ENCODE measurements at regions not wholly inside any gene's neighbourhood (a gene's known extent, or its start where the extent isn't known, plus 50 kb on each side); places are given as distances from the start of the nearest gene placed in this dataset.

- Histone ChIP-seq H3K36me3 (ENCODE audit: control insufficient read depth in 2 of 2, extremely low read depth in 1 of 2, insufficient read depth in 2 of 2, low read length in 2 of 2) (no peaks in the 10 kb centered on the region), H2AFZ (ENCODE audit: low read depth, low read length) (no peak overlapping the region), H3K27me3 (ENCODE audit: control insufficient read depth in 2 of 2, insufficient read depth in 2 of 2, low read length in 2 of 2) (no peaks in the 10 kb centered on the region), H3K4me3 (replicated peaks in 1 of 3; ENCODE audit: insufficient read depth in 1 of 3, low read depth in 1 of 3, low read length in 3 of 3) (no peak overlapping the region), H3K9me3 (replicated peaks; ENCODE audit: control insufficient read depth, insufficient read depth, low read length) (no peaks in the 10 kb centered on the region), H3K9me1 (replicated peaks; ENCODE audit: control insufficient read depth, extremely low read depth, insufficient read depth, low read length) (no peaks in the 10 kb centered on the region), H3K27ac (ENCODE audit: insufficient read depth, low read depth, low read length) (no peak overlapping the region), H4K20me1 (replicated peaks; ENCODE audit: control insufficient read depth, extremely low read depth, insufficient read depth, low read length) (no peaks in the 10 kb centered on the region), H3K4me2 (ENCODE audit: insufficient read depth, low read length) (no peak overlapping the region), H3K9ac (replicated peaks; ENCODE audit: extremely low read depth, insufficient read depth, low read length) (no peak overlapping the region), H3K4me1 (ENCODE audit: control insufficient read depth, extremely low read depth, insufficient read depth, low read length) (no peaks in the 10 kb centered on the region), H3K79me2 (ENCODE audit: control insufficient read depth, insufficient read depth, low read length) (no peaks in the 10 kb centered on the region)
- no peak for FAIRE-seq
- no peak for DNase-seq (ENCODE audit: low read depth, low spot score)
- intact Hi-C loops (cut with micrococcal nuclease) (no loop called here), dilution Hi-C loops (cut with MboI; ENCODE audit: extremely low pct_ligation_motif_present, low sequenced_read_pairs) (no loop called here)
- CTCF ChIA-PET: interaction anchor here (1.0 kb wide), 2 partner anchors 11 to 47 kb away, joined by 3 to 4 read pairs; no protein-coding TSS in a partner anchor
- POLR2A ChIA-PET: no interaction called here
- TF ChIP-seq GATA2 (IDR thresholded peaks at IDR 0.05; ENCODE audit: insufficient read depth, insufficient read length, low read depth, low read length): no peak
- no peak for TF ChIP-seq MYC (IDR thresholded peaks at IDR 0.05; ENCODE audit: low read depth, low read length)
- no peak for TF ChIP-seq CTCF (IDR thresholded peaks at IDR 0.05; ENCODE audit: extremely low read depth in 1 of 2, insufficient read depth in 1 of 2, low read depth in 1 of 2, low read length in 2 of 2)
- no peak for TF ChIP-seq MAX (IDR thresholded peaks at IDR 0.05; ENCODE audit: insufficient read depth, insufficient read length)
- TF ChIP-seq JUN (IDR thresholded peaks at IDR 0.05; ENCODE audit: borderline replicate concordance, insufficient read depth, insufficient read length, low read depth): no peak
- no peak for TF ChIP-seq FOS (IDR thresholded peaks at IDR 0.05; ENCODE audit: borderline replicate concordance, insufficient read depth, low read length)
- TF ChIP-seq EZH2 (IDR thresholded peaks at IDR 0.05; ENCODE audit: borderline replicate concordance, low read depth, low read length, severe bottlenecking): no peak
- TF ChIP-seq POLR2A (IDR thresholded peaks at IDR 0.05; ENCODE audit: low read depth, low read length): no peak
- no peak for TF ChIP-seq POLR2AphosphoS5 (IDR thresholded peaks at IDR 0.05; ENCODE audit: insufficient read depth, low read depth, low read length)
- BruUV-seq (replicated peaks): no TSS peak
These were observed 96.6 kb upstream of the CD180 start for GRCh38 chr5:67293226-67293625.

Data from endothelial cell of umbilical vein (primary cell).